ENCODE measurements at regions not wholly inside any gene's neighbourhood (a gene's known extent, or its start where the extent isn't known, plus 50 kb on each side); places are given as distances from the start of the nearest gene placed in this dataset.

DNA sequence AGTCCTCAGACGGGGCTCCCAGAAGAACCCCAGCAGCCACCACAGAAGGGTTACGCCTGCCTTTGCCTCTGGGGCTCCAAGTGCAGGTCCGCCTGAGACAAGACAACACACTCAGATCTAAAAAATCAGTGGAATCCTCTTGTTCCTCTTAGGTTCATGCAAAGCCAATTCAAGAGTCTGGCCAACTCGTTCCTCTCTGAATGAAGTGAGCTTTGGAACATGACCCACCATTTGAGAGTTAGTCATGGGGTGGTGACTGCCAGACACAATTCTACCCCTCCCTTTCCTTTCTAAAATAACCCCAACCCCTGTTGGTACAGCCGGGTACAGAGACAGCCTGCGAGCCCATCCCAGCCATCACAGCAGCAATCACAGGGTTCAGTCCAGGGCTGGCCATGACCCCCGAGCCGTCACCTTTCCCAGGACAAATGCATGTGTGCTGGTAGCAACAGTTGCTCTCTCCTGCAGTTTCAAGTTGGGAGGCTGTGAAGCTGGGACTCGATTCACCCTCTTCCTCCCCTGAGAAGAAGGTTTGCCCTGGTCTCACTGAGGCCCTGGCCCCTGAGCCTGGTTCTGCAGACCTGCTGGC is 183.1 kb upstream of the SH3BP4 start:
- DNase-seq (ENCODE audit: low read depth, low spot score) = no peak

DNA sequence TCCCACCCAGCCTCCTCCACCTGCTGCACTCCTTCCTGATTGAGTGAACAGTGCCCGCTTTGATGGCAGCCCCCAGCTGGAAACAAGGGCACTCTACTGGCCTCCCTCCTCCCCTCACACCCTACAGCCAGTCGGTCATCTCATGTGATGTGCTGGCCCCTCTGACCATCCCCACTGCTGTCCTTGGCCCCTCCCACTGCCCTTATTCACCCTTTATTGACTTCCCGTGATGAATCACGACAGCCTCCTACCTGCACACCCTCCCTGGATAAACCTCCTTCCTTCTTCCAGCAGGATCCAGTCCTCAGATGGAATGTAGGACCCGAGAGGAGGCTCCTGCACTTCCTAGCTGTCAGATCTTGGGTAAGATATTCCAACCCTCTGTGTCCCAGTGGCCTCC is 186.5 kb upstream of the SH3BP4 start:
- no peak for DNase-seq (ENCODE audit: low read depth, low spot score)

DNA sequence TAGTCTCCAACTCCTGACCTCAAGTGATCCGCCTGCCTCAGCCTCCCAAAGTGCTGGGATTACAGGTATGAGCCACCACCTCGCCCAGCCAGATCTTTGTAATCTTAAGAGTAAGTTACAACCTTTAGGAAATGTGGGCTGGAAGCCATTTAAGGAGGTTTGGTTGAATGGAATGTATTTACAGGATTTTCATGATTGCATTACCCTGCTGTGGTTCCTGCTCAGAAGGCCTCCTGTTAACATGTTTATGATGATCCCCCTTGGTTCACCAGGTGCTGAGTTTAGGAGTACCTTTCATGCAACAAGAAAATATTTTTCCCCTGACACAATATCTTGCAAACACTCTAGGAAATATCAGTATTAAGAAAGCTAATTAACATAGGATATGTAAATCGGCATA is 187.4 kb upstream of the SH3BP4 start:
- DNase-seq (ENCODE audit: low read depth, low spot score) = no peak

DNA sequence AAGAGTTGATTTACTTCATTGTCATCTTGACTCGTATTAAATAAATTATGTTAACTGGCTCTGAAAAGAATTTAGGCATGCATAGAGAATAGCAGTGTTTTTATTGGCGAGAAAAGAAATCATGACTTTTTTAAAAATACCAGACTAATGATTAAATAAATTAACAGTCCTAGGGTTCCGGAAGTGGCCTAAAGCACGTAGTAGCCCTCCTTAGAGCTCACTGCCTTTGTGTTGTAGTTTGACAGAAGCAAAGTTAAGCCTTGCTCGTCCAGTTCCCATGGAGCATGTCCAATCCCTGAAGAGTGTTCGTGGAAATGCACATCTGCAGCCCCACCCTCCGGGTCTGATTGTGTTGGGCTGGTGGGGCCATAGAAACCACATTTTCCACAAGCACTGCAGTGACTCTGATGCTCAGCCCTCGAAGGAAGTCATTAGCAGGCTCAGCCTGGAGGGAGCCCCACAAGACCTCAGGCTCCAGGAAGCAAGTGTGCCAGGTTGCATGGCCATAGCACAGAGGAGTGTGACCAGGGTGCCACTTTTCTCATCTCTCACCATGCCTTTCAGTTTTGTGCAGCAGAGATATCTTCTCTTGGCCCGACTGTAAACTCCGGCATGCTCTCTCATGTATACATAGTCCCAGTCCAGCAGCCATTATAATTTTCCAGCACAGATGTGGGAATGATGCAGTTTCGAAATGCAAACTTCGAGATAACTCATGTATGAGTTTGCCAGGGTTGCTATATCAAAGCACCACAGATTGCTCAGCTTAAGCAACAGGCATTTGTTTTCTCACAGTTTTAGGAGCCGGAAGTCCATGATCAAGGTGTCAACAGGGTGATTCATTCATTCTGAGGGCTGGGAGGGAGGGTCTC is 188.6 kb upstream of the SH3BP4 start:
- no peak for DNase-seq (ENCODE audit: low read depth, low spot score)

DNA sequence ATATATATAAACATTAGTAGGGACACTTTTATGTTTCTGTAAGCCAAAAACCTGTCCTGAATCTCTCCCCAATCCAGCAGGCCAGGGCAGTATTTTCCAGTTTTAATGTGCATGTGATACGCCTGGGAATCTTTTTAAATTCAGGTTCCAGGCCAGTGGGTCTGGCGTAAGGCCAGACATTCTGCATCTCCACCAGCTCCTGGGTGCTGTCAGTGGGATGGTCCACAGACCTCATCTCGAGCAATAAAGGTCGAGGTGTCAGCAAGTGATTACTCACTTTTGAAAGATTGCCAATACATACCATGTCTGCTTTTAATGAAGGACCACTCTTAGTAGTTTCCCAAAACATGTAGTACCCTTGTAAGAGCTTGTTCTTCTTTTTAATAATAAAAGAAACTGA is 189.9 kb upstream of the SH3BP4 start:
- DNase-seq (ENCODE audit: low read depth, low spot score) = no peak

DNA sequence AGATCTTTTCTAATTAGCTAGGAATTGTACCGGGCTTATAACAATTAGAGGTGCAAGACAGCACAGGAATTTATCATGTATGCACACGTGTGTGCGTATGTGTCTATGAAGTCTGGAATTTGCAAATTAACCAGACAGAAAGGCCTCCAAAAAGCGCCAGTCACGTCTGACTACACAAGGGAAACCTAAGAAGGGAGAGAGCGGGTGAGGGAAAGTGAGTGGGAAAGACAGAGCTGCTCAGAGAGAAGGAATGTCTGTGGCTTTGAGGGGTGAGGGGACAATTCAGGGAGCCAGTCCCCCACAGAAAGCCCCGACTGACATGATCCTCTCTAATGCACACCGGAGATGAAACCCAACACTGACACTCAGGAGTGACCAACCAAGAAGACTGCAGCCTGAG is 197.7 kb upstream of the SH3BP4 start:
- no peak for DNase-seq (ENCODE audit: low read depth, low spot score)

DNA sequence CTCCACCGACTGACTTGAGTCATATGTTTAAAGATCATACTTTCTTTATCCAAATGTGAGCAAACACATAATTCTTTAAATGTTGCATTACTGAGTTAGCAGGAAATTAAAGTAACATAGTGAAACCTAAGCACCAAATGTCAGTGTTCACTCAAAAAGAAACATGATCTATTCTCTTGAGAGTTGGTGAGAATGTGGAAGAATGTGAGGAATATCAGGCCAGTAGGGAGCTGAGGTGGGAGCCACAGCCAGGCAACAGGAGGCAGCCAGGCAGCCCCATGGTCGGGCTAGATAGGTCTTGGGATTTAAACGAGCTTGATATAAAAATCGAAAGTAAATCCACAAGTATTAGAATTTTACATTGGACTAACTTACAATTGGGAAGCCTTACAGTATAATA is 198.1 kb upstream of the SH3BP4 start:
- no peak for DNase-seq (ENCODE audit: low read depth, low spot score)

DNA sequence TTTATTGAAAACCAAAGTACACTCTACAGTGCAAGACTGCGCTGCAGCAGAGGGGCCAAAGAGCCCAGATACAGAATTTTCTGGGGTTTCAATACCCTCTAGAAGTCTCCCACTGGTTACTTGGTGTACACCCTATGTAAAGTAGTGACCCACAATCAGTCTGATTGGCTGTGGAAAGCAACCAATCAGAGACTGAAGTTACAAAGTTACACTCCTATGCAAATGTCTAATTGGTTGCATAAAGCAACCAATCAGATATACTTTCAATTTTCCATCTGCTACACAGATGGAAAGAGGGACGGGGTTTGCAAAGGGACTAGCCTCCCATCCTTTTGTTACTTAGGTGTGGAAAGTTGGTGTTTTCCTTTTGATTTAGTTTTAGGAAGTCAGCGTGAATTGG is 198.9 kb upstream of the SH3BP4 start:
- no peak for DNase-seq (ENCODE audit: low read depth, low spot score)

DNA sequence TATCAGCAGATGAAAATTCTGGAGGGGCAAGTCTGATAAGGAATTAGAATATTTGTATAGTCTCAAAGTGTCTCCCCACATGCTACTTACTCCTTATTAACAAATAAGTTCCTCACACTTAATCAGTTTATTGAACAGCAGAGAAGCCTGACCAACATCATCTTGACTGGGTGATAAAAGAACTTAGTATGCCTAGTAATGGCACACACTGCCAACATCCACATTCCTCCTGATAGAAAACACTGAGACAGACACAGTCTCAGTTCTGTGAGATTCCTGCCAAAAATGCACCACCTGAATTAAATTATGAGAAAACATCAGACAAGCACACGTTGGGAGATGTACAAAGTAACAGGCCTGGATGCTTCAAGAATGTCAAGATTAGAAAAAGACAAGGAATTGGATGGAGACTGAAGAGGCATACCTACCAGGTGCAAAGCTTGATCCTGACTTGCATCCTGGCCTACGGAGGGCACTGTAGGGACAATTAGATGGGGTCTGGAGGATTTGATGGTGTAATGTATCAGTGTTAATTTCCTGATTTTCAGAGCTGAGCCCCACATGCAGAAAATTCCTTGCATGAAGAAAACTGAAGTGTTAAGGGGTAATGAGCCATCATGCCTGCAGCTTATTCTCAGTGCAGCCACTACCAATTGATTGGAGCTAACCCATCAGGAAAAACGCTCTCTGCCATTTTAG is 200.4 kb upstream of the SH3BP4 start:
- DNase-seq (ENCODE audit: low read depth, low spot score) = no peak

DNA sequence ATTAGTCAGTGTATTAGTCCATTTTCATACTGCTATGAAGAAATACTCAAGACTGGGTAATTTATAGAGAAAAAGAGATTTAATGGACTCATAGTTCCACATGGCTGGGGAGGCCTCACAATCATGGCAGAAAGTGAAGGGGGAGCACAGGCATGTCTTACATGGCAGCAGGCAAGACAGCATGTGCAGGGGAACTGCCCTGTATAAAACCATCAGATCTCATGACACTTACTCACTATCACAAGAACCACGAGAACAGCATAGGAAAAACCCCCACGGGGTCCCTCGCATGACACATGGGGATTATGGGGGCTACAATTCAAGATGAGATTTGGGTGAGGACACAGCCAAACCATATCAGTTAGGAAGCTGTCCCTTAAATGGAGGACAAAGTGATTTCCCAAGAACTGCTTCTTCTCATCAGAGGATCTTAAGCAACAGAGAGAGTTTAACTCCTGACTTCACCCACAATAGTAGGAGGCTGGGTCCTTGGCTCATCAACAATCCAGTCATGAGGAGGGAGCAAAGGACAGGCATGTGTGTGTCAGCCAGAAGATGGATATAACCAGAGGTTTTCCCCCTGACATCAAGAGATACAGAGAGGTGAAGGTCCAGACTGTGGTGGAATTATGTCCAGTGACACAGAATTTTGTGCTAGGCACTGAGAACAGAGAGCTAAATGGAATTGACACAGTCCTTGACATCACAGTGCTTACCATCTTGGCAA is 203.8 kb upstream of the SH3BP4 start:
- no peak for DNase-seq (ENCODE audit: low read depth, low spot score)

DNA sequence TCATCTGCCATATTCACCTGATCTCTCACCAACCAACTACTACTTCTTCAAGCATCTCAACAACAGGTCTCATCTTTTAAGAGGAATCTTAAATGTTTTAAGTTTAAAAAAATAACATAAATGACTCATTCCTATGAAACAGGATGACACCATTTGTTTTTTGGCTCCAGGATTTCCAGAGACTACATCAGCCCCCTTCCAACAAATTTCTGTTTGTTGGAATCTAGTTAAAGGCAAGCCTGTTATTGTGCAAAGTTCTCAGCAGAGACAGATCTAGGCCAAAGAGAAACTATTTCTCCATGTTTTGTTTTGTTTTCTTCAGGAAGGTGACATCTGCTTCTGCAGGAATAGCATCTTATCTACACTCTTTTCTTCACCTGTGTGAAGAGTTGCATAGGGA is 204.8 kb upstream of the SH3BP4 start:
- DNase-seq (ENCODE audit: low read depth, low spot score) = no peak

DNA sequence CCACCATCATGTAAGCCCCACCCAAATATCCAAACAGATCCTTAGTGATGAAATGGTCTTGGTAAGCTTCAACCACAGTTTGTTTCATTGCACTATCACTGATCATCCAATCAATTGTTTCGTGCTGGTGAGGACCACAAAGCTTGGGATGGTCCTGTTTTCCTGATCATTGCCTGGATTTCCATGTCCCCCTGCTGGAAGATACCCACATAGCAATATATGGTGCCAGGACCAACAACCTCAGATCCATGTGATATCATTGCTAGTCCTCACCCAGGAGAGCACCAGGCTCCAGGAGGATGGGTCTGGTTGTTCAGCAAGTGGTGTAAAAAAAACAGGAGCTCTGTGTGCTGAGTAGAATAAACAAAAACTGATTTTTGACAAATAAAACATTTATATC is 206.5 kb upstream of the SH3BP4 start:
- no peak for DNase-seq (ENCODE audit: low read depth, low spot score)

DNA sequence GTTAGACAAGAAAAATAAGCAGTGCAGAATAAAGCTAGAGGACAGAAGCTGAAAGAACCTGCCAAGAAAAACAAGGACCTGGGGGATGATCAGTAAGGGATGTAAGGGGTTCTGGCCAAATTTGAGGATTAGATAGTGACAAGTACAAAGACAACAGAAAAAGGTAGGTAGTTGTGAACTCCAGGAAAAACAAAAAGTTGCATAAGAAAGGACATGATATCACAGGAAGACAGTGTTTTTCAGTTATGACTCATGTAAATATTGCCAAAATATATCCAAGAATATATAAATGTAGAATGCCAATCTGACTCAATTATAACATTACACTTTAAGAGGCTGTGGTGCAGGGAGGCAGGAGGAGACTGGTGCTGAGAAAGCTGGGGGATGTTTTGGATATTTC is 209.8 kb upstream of the SH3BP4 start:
- DNase-seq (ENCODE audit: low read depth, low spot score) = no peak

DNA sequence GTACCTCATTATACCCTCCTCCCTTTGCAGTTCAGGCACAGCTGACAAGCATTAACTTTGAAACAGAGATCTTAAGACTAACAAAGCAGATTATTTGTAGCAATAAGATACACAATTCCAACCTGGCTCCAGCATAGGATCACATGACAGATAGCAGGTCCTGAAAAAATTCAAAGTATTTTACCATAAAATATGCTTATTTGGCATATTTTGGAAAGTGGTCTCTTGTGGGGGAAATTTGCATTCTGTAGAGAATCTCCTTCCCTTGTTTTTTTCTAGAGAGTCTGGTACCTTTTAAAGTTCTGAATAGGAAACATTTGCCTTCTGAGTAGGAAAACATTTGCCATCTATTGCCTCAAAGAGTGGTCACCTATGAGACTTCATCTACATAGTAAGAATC is 212.8 kb upstream of the SH3BP4 start:
- DNase-seq (ENCODE audit: low read depth, low spot score) = no peak

DNA sequence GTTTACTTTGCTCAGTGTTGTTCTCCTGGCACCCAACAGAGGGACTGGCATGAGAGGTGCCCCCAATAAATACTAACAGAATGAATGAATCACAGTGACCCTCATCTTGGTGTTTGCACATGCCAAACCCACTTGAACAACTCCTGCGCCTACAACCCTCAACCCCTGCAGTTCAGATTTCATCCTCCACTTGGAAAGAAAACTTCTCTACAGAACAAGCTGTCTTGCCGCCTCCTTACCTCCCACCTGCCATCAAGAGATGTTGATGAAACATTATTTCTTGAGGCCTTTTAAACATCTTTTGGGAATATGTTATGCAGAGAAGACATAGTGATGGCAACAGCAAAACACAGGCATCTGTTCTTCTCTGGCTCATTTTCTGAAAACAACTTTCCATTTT is 216.0 kb upstream of the SH3BP4 start:
- DNase-seq (ENCODE audit: low read depth, low spot score) = no peak

DNA sequence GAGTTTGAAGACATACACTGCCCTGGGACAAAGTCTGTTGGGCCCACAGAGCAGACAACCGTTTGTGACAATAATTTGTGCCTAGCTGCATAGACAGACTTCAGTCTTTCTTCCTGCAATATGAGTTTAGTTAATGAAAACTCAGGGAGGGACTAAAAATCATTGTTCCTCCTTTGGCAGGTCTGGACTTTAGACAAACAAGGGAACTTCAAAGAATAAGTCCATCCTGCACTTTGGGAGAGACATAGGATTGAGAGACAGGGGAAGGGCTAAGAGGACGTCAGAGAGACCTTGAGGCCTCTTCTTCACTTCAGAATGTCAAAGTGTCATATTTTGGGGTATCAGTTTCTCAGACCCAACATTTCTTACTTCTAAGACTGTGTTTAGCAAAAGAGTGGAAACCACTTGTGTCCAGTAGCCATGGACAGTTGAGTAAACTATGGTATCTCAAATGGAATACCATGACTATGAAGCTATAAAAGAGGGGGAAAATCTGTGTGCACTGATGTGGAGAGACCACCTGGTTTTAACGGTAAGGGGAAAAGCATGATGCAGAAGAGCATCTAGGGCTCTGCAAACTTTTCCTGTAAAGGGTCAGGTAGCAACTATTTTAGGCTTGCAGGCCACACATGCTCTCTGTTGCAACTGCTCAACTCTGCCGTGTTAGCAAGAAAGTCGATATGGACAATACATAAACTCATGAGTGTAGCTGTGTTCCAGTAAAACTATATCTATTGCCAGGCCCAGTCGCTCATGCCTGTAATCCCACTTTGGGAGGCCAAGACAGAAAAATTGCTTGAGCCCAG is 217.8 kb upstream of the SH3BP4 start:
- DNase-seq (ENCODE audit: low read depth, low spot score) = no peak

DNA sequence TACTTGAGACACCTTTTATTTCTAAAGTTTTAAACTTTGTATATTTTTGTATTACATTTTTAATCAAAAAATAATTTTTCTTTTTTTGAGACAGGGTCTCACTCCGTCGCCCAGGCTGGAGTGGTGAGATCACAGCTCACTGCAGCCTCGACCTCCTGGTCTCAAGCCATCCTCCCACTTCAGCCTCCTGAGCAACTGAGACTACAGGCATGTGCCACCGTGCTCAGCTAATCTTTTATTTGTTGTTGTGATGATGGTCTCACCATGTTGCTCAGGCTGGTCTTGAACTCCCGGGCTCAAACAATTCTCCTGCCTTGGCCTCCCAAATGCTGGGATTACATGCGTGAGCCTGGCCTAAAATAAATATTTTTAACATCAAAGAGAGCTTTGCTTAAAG is 218.7 kb upstream of the SH3BP4 start:
- no peak for DNase-seq (ENCODE audit: low read depth, low spot score)

DNA sequence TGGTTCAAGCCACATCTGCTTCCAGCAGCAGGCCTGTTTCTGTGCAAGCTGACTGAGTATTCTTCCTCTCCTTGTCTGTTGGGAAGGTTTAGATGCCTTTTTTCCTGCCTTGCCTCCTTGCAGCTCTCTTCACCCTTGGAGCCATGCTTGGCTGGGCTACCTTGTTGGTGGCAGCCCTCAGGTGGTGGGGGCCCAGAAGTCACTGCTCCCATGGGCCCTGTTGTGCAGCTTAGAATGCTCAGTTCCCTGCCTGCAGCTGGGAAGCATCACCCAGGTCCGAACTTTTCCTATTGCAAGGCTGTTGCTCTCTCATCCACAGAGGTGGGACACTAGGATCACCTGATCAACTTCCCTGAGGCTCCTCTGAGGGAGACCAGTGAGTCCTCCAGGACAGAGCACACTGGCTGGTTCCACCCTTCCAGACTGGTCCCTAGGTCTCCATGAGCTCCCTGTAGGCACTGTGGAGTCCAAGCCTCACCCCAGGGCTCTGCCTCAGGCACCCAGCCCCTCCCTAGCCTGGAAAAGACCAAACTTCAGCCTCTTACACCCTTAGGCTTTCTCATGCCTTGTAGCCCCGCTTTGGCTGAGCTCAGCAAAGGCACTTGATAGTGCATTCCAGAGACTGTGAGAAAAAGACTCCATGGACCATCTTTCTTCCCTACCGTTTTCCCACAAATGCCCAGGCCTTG is 219.3 kb upstream of the SH3BP4 start:
- no peak for DNase-seq (ENCODE audit: low read depth, low spot score)

DNA sequence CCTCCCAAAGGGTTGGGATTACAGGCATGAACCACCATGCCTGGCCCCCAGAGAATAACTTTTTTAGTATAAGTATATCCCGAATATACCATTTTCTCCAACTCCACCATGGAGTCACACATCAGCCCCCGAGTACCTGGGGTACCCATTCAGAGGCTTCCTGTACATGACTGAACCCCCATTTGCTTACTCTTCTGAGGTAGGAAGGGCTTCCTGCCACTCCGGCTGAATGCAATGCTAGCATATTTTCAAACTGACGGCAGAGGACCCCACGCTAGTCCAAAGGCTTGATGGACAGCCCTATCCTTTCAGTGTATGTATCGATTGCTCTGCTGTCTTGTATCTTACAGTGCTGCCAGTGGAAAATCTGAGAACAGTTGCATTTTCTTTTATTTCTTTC is 220.6 kb upstream of the SH3BP4 start:
- DNase-seq (ENCODE audit: low read depth, low spot score) = no peak

DNA sequence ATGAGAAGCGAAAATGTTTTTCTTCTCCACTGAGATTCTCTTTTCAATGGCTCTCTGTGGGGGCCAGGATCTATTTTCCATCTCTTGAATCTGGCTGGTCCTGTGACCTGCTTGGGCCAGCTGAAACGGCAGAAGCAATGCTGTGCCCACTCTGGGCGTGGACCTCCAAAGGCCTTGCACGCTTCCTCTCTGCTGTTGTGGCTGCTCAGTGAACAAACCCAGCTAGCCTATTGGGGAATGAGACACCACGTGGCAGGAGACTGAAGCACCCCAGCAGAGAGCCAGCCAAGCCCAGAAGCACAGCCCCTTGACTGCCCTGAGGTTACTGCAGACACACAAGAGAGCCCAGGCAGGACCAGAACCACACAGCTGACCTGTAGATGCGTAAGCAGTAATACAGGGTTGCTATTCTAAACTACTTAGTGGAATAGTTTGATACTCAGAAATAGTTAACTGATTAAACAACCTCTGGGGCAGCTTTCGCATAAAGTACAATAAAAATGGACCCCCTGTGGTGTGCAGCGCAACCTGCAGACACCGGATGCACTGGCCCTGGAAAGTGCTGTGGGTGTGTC is 221.7 kb upstream of the SH3BP4 start:
- no peak for DNase-seq (ENCODE audit: low read depth, low spot score)
